Type B pancreatic cell (in vitro differentiated cells): ENCODE measurements at regions not wholly inside any gene's neighbourhood (a gene's known extent, or its start where the extent isn't known, plus 50 kb on each side); places are given as distances from the start of the nearest gene placed in this dataset.

Experiments
- DNase-seq: peaks from one replicate; pipeline ENCODE4 v3.0.0; 2021; ENCODE audit warnings: mixed read lengths; ENCODE audit not compliant: unreplicated experiment; ENCODE audit errors: extremely low spot score
- H3K27ac Mint-ChIP-seq: 2 replicates; pipeline ENCODE4 v1.8.0; 2021; ENCODE audit warnings: mild to moderate bottlenecking, mixed read lengths
- H3K27me3 Mint-ChIP-seq: 2 replicates; pipeline ENCODE4 v1.8.0; 2021; ENCODE audit warnings: mixed read lengths
- H3K36me3 Mint-ChIP-seq: 2 replicates; pipeline ENCODE4 v1.8.0; 2021; ENCODE audit warnings: mixed read lengths
- H3K4me1 Mint-ChIP-seq: one replicate; pipeline ENCODE4 v1.8.0; 2021; ENCODE audit warnings: mixed read lengths; ENCODE audit not compliant: unreplicated experiment
- H3K4me3 Mint-ChIP-seq: 2 replicates; pipeline ENCODE4 v1.8.0; 2021; ENCODE audit warnings: mild to moderate bottlenecking, mixed read lengths
- H3K9me3 Mint-ChIP-seq: 2 replicates; pipeline ENCODE4 v1.8.0; 2021; ENCODE audit warnings: mixed read lengths
- TF ChIP-seq, protein P1 (sequence below): fragments of 200-600 bp; sonication (generic); conservative IDR thresholded peaks from 2 replicates; pipeline ENCODE4 v1.5.0; 2021; ENCODE audit warnings: antibody characterized with exemption, mild to moderate bottlenecking

DNA sequence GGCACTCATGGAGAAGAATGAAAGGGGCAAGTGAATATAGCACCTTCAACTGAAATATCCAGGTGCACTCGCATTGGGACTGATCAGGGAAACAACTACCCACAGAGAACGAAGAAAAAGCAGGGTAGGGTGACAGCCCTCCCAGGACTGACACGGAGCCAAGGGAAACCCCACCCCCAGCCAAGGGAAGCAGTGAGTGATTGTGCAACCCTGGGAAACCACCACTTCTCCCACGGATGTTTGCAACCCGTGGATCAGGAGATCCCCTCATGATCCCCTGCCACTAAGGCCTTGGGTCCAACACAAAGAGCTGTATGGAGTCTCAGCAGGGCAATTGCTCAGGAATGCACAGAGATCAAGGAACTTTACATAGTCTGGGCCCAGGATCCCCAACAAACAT, 158.5 kb upstream of the HCCS start:
- DNase-seq: no peak
- no peak overlapping the region for H3K4me3 Mint-ChIP-seq
- no peaks in the 10 kb centered on the region for H3K4me1 Mint-ChIP-seq
- peaks cover under 1% of the 10 kb centered on the region for H3K9me3 Mint-ChIP-seq
- H3K27ac Mint-ChIP-seq: no peak overlapping the region
- no peaks in the 10 kb centered on the region for H3K36me3 Mint-ChIP-seq
- TF ChIP-seq, protein P1, sequence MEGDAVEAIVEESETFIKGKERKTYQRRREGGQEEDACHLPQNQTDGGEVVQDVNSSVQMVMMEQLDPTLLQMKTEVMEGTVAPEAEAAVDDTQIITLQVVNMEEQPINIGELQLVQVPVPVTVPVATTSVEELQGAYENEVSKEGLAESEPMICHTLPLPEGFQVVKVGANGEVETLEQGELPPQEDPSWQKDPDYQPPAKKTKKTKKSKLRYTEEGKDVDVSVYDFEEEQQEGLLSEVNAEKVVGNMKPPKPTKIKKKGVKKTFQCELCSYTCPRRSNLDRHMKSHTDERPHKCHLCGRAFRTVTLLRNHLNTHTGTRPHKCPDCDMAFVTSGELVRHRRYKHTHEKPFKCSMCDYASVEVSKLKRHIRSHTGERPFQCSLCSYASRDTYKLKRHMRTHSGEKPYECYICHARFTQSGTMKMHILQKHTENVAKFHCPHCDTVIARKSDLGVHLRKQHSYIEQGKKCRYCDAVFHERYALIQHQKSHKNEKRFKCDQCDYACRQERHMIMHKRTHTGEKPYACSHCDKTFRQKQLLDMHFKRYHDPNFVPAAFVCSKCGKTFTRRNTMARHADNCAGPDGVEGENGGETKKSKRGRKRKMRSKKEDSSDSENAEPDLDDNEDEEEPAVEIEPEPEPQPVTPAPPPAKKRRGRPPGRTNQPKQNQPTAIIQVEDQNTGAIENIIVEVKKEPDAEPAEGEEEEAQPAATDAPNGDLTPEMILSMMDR: no peak
- H3K27me3 Mint-ChIP-seq: no peaks in the 10 kb centered on the region

DNA sequence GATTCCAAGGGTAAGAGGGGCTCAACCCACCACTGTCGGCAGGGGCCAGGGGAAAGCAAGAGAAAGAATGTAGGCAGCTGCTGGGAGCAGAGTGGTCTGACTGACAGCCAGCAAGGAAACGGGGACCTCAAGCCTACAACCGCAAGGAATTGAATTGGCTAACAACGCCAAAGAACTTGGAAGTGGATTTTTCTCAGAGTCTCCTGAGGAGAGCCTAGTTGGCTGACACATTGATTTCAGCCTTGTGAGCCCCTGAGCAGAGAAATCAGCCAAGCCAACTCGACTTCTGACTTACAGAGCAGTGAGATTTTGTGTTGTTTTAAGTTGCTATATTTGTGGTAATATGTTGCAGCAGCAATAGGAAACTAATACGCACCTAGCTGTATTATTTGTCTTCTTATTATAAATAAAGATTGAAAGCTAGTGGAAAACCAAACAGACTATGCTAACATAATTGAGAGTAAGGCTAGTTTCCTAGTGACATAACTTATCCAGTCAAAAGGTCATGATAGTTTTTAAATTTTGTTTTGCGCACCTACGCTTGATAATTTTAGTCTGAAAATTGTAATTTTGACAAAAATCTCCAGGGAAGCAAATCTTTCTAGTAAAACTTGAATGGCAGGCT, 145.8 kb upstream of the HCCS start:
- H3K4me3 Mint-ChIP-seq: no peak overlapping the region
- peaks cover 14% of the 10 kb centered on the region for H3K9me3 Mint-ChIP-seq
- no peak for DNase-seq
- TF ChIP-seq, protein P1: no peak
- H3K36me3 Mint-ChIP-seq: no peaks in the 10 kb centered on the region
- no peak overlapping the region for H3K27ac Mint-ChIP-seq
- H3K4me1 Mint-ChIP-seq: no peaks in the 10 kb centered on the region
- no peaks in the 10 kb centered on the region for H3K27me3 Mint-ChIP-seq

DNA sequence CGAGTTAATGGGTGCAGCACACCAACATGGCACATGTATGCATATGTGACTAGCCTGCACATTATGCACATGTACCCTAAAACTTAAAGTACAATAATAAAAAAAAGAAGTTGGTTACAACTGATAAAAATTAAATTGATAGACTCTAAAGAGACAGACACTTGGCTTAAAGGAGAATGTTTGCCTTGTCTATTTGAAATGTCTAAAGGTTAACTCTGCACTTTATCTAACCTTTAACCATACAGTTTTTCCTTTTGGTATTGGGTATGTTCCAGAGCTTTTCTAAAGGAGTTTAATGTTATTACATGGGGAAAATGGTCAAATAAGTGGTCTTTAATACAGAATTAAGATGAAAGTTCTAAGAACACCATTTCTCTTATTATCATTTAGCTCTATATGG, 145.1 kb upstream of the HCCS start:
- H3K4me3 Mint-ChIP-seq: no peak overlapping the region
- TF ChIP-seq, protein P1: no peak
- no peaks in the 10 kb centered on the region for H3K36me3 Mint-ChIP-seq
- H3K27me3 Mint-ChIP-seq: no peaks in the 10 kb centered on the region
- DNase-seq: no peak
- H3K4me1 Mint-ChIP-seq: peaks cover 3% of the 10 kb centered on the region
- H3K27ac Mint-ChIP-seq: no peak overlapping the region
- H3K9me3 Mint-ChIP-seq: peaks cover 11% of the 10 kb centered on the region

DNA sequence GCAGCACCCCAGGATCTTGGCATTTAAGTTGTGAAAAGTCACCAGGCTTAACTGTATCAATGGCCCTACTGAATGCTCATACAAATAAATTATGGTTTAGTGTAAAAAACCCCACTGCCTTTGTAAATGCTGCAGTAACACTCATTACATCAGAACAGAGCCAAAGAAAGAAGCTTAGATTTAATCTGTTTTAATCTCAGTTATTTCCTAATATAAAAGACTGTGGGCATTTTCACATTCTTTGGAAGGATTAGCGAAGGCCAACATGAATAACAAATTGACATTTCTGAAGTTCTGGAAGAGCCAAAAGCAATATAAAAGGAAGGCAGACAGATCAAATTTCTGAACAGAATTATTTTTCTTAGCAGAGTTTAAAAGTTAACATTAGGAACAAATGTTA, 140.0 kb upstream of the HCCS start:
- Mint-ChIP-seq H3K9me3 (peaks cover 4% of the 10 kb centered on the region), H3K4me1 (peaks cover 4% of the 10 kb centered on the region), H3K36me3 (no peaks in the 10 kb centered on the region), H3K27ac (no peak overlapping the region), H3K4me3 (no peak overlapping the region), H3K27me3 (no peaks in the 10 kb centered on the region)
- TF ChIP-seq, protein P1: no peak
- DNase-seq: no peak

DNA sequence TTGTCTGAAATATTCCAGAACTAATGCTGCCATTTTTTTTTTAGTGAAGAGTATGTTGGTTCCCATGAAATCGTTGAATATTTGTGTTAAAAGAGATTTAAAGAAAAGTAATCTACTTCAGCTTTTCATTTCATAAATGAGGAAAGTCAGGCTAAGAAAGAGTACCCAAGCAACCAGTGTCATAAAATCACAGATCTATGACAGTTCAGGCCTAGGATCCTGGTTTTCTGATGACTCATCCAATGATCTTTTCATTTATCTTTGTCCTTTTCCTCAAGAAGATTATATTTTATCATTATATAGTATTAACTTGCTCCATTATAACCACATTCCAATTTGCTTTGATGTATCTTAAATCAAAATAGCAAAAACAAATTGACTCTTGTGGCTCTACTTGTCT, 139.4 kb upstream of the HCCS start:
- H3K27me3 Mint-ChIP-seq: no peaks in the 10 kb centered on the region
- H3K36me3 Mint-ChIP-seq: no peaks in the 10 kb centered on the region
- peaks cover 4% of the 10 kb centered on the region for H3K9me3 Mint-ChIP-seq
- no peak for DNase-seq
- H3K4me3 Mint-ChIP-seq: no peak overlapping the region
- H3K27ac Mint-ChIP-seq: no peak overlapping the region
- TF ChIP-seq, protein P1: no peak
- peaks cover 4% of the 10 kb centered on the region for H3K4me1 Mint-ChIP-seq

DNA sequence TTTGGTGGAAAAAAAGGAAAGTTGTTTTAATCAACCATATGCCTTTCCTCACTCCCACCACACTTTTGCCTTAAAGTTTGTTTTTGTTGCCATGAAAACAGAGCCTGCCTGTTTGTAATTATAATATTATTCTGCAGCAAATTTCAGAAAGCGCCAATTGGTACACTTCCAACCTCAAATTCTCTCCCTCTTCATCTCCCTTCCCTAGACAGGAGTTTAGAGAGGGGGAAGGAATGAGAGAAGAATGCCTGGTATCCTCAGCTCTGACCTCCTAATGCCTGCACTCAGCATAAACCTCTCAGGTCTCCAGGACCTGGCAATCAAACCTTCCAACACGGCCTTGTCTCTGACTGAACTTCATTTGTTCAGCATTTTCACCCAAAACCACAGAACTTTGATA, 138.4 kb upstream of the HCCS start:
- DNase-seq: no peak
- no peaks in the 10 kb centered on the region for H3K36me3 Mint-ChIP-seq
- H3K9me3 Mint-ChIP-seq: peaks cover 4% of the 10 kb centered on the region
- TF ChIP-seq, protein P1: no peak
- H3K27me3 Mint-ChIP-seq: no peaks in the 10 kb centered on the region
- H3K4me3 Mint-ChIP-seq: no peak overlapping the region
- H3K27ac Mint-ChIP-seq: no peak overlapping the region
- peaks cover 4% of the 10 kb centered on the region for H3K4me1 Mint-ChIP-seq
